NCI-H2171 (cell line): ENCODE measurements at regions not wholly inside any gene's neighbourhood (a gene's known extent, or its start where the extent isn't known, plus 50 kb on each side); places are given as distances from the start of the nearest gene placed in this dataset.

Experiments used
- DNase-seq: peaks from one replicate; lab custom pipeline; 2025; lab: John Stamatoyannopoulos, UW

DNA sequence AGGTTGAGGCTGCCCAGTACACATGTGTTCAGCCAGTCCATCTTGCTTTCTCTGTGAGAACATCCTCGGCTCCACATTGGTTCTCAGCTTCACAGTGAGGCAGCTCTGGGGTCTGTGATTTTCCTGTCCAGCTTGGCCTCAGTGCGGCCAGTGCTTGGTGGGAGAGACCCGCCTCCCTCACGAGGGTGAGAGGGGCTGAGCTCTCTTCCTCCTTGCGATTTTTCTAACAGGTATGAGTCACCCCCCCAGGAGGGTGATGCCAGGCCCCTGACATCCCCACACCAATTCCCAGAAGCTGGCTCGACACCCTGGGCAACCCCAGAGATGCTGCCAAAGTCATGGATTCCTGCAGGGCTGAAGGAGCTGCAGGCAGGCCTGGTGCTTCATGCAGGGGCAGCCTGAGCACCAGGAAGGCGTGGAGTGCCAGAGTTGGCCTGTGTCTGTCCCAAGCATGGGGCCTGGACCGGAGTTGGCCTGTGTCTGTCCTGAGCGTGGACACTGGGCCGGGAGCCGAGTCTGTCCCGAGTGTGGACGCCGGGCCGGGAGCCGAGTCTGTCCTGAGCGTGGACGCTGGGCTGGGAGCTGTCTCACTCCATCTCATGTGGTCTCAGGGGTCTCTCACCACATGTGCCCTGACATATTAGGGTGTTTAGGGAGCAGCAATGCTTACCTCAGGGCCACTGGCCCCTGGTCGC, 408.6 kb upstream of the IRX4 start:
- no peak for DNase-seq

DNA sequence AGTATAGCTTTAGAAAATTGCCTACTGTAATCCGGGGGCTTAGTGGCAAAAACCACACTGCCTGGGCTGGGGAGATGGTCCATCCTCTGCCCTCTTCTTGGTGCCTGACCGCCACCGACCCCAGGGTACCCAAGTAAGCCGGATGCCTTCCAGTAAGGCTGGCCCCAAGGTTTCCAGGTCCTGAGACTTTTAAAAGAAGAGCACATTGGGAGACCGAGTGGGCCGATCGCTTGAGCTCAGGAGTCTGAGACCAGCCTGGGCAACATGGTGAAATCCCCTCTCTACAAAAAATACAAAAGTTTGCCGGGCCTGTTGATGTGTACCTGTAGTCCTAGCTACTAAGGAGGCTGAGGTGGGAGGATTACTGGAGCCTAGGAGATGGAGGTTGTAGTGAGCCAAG, 406.7 kb upstream of the IRX4 start:
- DNase-seq = no peak

DNA sequence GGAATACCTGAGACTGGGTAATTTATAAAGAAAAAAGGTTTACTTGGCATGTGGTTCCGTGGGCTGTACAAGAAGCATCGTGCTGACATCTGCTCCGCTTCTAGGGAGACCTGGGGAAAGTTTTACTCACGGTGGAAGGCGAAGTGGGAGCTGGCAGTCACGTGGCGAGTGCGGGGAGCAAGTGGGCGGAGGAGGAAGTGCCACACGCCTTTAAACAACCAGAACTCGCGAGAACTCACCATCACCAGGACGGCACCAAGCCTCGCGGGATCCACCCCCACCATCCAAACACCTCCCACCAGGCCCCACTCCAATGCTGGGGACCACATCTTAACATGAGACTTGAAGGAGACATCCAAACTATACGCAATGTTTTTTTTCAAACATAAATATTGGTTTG, 406.2 kb upstream of the IRX4 start:
- DNase-seq = no peak

DNA sequence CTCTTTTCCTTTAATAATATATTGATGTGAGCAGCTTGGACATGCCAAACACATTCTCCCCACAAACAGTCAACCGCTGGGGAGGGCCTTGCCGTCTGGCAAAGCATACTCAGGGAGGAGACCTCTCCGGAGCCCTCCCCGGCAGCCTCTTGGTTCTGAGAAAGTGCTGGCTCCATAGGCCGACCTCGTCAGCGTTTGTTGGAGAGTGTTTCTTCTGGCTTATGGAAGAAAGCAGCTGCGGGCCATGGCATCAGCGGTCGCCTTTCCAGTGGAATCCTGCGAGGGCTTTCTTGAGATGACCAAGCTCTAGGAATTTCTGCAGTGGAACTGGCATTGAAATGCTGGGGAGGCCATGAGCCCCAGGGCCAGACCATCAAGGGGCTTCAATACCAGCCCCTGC, 405.7 kb upstream of the IRX4 start:
- DNase-seq = no peak

DNA sequence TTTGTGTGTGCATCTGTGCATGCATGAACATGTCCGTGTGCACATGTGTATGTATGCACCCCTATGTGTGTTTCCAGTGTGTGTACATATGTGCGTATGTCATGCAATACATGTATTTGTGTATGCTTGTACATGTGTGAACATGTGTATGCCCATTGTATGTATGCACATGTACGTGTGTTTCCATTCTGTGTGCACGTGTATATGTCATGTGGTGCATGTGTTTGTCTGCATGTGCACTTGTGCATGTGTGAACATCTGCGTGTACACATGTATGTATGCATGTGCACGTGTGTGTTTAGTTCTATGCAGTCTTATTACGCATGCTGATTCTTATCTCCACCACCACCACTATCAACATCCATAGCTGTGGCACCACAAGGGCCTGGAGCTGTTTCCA, 403.5 kb upstream of the IRX4 start:
- DNase-seq = no peak

DNA sequence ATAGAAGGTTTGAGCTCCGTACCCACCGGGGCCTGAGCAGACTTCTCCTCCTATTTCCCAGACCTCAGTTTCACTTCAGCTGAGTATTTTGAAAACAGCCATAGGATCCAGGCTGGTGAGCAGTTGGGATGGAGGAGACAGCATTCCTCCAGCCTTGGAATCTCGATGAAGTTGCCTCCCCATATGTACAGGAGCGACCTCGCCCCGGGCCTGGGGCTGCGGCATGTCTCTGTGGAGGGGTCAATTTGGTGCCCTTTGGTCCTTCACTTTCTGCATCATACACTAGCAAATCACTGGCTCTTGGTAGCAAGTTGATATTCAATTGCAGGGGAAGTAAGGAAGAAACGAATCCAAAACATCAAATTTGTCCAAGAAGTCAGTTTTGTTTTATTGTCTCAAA, 402.0 kb upstream of the IRX4 start:
- no peak for DNase-seq

DNA sequence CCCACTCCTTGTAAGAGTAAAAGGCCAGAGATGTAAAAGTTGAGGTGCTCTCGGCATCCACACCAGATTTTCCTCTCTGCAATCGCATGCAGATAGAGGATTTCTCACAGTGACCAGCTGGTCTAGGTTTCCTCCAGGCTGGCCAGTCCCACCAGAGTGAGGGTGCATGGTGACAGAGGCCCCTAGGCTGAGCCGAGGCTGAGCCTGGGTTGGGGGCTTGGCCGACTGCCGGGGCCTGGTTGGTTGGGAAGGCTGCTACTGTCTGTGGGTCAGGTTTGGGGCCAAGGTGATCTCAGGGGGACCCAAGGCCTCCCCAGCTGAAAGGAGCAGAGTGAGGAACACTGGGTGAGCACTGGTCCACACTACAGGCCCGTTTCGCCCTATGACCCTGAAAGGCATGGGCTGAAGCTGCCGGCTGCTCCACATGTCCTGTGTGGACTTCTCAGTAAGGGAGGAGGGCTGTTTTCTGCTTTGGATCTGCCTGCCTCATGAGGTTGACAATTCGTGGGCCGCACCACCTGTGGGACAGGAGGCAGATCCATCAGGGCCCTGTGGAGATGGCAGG, 400.8 kb upstream of the IRX4 start:
- no peak for DNase-seq

DNA sequence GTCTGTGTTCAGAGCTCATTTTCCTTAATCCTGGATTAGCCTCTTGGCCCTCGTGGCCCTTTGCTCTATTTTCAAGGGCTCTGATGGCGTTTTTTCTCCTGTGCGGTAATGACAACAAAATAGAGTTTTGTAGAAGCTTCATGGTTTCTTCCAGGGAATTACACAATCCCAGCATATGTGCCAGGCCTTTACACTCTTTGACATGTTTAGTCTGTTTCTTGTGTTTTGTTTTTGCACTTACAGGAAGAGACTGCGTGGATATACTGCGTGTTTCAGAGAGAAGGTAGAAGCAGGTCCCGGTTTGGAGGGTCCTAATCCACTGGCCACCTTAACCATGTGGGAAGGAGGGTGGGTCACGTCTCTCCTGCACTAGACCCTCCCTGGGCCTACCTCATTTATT, 400.2 kb upstream of the IRX4 start:
- no peak for DNase-seq

DNA sequence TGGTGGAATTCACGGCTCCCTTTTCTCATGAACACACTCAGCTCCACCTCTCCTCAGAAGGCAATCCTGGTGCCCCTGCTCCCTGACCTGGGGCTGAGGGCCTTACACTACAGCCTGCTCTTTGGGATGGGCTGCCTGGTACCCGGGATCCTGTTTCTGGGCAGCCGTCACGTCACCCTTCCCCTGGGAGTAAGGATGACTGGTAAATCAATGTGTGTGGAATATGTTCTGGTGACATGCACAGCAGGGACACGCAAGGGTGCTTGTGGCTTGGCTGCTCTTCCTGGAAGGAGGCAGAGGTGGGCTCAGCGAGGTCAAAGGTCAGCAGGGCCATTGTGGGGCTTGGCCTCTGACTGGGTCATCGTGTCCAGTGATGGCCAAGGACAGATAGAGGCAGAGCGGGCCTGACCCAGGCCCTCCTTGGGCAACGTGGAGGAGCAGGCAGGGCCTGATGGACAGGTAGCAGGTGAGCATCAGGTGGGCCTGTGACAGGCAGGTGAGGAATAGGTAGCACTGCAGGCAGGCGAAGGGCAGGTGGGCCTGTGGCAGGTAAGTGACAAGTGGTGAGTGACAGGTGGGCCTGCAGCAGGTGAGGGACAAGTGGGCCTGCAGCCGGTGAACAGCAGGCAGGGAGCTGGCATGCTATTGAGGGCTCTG, 399.4 kb upstream of the IRX4 start:
- DNase-seq = no peak

DNA sequence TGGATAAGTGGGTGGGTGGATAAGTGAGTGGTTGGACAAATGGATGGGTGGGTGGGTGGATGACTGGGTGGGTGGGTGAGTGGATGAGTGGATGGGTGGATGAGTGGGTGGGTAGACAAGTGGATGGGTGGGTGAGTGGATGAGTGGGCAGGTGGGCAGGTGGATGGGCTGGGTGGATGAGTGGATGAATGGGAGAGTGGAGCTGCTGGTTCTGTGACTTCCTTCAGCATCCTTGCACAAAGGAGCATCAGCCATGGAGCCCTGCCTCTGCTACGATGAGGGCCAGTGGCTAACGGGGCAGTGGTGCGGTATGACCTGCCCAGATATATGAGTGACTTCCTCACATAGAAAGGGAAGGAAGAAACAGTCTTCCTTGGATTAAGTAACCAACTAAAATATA, 398.7 kb upstream of the IRX4 start:
- no peak for DNase-seq

DNA sequence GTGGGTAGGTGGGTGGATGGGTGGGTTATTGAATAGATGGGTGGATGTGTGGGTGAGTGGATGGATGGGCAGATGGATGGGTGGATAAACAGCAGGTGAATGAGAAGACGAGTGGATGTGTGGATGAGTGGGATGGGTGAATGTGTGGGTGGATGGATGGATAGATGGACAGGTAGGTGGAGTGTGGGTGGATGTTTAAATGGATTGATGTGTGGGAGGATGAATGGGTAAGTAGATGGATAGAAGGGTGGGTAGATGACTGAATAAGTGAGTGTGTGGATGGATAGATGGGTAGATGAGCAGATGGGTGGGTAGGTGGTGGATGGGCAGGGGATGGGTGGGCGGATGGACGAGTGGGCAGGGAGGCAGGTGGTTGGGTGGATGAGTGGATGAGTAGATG, 397.6 kb upstream of the IRX4 start:
- no peak for DNase-seq

DNA sequence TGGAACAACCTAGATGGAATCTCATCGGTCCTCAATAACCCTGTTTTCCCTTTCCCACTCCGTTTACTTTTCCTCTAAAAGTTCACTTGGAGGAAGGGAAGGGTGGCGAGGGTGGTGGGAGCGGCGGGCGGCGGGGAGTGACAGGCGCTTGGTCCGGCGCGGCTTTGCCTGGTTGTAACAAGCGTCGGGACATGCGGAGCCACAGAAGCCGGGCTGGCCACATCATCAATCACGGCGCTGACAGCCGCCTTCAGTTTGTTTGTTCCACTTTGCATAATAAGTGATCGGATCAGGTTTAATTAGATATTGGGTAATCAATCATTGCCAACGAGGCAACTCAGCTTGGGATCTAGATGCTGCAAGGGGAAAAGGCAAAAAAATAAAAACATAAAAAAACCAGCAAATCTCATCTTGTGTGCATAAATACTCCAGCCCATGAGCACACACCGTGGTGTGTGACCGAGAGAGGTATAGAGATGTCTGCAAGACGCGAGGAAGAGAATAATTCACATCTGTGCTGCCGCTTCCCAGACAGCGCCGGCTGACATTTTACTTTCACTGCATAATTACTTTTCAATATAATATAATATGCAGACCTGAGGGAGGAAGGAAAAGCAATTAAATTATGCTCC, 396.2 kb upstream of the IRX4 start:
- no peak for DNase-seq

DNA sequence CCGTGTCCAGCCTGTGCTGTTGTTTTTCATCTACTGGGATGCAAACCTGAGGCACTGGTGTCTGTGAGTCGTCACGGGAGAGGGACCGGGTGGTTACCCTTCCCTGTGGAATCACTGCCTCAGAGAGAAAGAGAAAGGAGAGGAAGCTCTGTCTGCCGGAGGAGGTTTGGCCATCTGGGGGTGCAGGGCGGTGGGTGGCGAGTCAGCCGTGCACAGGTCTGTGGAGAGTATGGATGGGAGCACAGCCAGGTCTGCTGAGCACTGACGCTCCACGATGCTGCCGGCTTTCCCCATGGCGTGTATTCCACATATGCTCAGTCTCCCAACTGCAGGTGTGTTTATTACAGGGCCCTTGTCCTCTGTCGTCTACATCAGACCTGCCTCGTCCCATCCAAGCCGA, 395.2 kb upstream of the IRX4 start:
- no peak for DNase-seq

DNA sequence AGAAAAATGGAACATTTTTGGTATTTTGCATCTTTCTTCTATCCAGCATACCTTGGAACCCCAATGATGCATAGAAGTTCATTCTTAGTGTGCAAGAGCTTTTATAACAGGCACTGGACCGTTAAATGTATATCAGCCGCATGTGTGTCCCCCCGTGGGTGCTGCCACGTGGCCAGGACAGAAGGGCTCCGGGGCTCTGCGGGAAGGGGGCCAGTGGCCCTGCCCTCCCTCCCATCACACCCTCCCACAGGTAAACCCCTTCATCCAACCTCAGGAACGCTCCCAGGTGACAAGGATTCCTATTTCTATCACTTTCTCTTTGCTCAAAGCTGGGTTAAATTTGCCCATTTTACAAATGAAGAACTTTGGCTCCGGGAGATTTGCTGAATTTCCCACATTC, 393.4 kb upstream of the IRX4 start:
- DNase-seq = no peak

DNA sequence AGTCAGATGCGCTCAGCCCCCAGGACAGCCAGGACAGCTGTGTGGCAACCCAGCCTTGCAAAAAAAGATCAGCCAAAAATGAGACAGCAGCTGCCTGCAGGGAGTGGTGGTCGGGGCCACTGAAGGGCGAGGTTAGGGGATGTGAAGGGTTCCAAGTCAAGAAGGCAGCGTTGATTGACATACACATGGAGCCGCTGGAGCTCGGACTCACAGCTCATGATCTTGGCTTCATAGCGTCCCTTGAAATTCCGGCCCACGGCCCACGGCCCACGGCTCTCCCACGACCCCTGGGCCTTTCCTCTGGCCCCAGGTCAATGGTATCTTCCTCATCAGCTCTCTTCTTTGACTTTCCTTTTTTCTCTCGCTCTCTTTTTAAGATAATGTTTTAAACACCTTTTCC, 390.0 kb upstream of the IRX4 start:
- DNase-seq = no peak

DNA sequence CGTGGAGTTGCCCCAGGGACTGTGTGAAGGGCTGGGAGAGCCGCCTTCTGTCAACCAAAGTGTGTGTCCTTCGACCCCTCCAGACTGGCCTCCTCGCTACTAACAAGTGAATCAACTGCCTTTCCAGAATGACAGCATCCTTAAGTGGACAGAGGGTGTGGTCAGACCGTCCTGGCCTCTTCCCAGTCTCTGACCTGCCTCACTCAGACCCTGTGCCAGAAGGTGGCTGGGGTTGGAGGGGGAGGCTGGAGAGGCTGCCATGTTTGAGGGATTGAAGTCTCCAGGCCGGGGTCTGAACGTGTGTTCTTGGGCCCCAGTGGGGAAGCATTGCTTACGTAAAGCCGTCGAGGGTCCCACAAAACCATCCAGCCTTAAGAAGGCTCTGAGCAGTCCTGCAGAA, 389.3 kb upstream of the IRX4 start:
- no peak for DNase-seq

DNA sequence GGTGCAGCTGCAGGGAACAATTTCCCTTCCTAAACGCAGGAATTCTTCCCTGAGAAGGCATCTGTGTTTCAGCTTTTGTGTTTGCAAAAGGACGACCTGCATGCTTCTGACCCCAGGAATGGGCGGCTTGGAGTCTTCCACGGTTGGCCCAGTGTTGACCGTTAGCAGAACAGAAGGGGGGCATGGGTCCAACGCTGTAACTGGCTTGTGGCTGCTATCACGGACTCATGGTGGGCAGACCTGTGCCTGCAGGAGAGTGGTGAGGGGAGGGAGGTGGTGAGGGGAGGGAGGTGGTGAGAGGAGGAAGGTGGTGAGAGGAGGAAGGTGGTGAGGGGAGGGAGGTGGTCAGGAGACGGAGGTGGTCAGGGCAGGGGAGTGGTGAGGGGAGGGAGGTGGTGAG, 388.6 kb upstream of the IRX4 start:
- DNase-seq = no peak

DNA sequence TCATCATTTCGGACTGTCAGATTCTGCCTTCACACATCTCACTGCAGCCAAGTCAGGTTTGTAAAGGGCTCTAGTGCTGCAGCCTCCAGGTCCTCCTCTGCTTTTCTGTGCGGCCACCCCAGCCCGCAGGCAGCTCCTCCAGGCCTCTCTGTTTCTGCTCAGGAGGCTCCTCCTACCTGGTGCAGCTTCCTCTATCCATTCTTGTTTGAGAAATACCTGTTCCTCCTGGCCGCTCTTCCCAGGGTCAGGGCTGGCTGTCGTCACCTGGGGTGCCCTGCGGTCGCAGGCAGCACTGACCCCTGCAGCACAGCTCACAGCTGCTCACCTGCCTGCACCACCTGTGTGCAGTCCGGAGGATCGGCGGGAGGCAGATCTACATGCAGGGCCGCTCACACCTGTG, 387.7 kb upstream of the IRX4 start:
- no peak for DNase-seq

DNA sequence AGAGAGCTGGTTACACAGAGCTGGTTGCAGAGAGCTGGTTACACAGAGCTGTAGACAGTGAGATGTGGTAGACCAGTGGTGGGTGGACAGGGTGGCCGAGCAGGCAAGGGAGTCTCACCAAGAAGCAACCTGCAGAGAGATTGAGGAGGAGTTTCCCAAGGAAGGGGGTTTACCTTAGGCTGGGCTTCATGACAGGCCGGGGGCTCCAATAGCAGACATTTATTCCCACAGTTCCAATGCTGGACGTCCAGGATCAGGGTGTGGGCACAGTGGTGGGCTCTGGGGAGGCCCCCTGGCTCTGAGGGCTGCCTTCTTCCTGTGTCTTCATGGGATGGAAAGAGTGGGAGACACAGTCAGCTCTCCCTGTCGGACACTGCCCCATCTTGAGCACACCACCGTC, 386.9 kb upstream of the IRX4 start:
- DNase-seq = no peak

DNA sequence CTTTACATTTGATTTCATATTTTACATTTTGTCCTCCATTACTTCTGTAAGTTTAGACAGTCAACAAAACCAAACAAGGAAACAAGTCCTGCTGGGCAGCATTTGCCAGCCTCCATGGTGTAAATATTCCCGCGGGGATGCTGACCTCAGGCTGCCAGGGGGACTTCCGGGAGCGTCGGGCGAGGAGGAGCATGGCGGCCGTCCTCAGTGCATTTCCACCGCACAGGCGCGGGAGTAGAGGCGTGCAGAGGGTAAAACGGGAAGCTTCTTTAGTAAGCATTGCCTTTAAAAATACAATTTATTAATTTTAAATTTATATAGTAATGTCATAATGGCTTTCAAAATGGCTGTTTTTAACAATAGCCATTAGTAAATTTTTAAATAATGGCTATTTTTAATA, 385.3 kb upstream of the IRX4 start:
- no peak for DNase-seq

DNA sequence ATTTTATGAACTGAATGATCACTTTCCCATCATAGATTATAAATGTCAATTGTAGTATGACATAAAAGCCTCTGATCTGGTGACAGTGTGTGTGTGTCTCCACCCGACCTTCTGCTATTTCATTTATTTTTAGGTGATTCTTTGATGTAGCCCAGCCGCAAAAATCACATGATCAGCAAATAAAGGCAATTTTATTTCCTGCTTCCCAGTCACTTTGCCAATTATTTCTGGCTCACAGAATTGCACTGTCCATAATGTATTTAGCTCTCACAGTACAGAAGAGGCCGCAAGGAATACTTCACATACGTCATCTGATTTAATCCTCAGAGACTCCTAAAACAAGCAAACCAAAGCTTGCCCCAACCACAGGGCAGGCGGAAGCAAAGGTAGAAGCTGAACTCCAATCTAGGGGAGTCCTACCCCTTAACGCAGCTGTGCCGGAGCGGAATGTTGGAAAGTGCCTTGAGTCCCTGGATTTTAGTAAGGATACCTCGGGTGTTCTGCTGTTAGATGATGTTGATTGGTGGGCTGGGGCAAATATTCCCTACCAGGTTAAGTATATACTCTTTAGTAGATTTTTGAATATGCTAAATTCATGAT, 384.0 kb upstream of the IRX4 start:
- DNase-seq = peak; percentile 4

DNA sequence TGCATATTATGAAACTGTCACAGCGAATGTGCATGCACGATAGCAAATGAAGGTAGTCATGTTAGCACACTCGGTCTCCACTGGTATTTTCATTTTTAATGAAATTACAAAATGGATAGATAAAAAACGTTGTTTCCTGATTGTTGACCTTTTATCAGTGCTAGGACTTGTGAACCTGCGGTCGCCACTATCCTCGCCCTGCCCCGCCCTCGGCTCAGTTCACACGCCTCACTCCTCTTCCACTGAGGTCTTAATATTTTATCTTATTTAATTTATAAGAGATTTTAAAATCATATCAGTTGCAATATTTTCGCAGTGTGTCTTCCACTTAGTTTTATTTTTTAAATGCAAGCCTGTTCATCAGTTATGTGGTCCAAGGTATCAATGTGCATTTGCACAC, 382.6 kb upstream of the IRX4 start:
- DNase-seq = no peak

DNA sequence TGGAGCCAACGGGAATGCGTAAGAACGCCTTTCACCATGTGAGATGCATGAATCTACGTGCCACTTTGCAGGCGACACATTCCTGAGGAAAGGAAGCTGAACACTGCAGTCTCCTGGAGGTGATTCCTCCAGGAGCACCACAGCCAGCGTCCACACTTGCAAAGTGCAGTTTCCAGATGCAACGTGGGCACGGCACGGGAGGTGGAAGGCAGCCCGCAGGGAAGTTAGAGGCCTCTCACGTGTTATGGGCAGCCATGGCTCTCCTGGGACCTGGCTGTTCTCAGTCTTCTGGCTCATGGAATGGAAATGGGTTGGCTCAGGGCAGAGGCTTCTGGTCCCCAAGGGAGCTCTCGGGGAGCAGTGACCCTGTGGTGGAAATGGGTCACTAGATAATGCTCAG, 381.0 kb upstream of the IRX4 start:
- no peak for DNase-seq
